SK-N-MC (cell line): ENCODE measurements at regions not wholly inside any gene's neighbourhood (a gene's known extent, or its start where the extent isn't known, plus 50 kb on each side); places are given as distances from the start of the nearest gene placed in this dataset.

Experiments used
- EZH2 ChIP-seq: fragments of 200-600 bp; sonication (generic); IDR thresholded peaks from one replicate; pipeline ENCODE4 v1.6.1; 2017; ENCODE audit warnings: antibody characterized with exemption
- POLR2AphosphoS5 ChIP-seq: IDR thresholded peaks from 2 replicates; pipeline ENCODE4 v1.6.1; 2012; ENCODE audit warnings: mild to moderate bottlenecking, low read depth, low read length, borderline replicate concordance

- TF ChIP-seq POLR2AphosphoS5: no peak
- no peak for TF ChIP-seq EZH2
Observed at GRCh38 chr2:16747689-16748088, 82.1 kb upstream of the CYRIA start.
